ENCODE measurements at regions not wholly inside any gene's neighbourhood (a gene's known extent, or its start where the extent isn't known, plus 50 kb on each side); places are given as distances from the start of the nearest gene placed in this dataset.

DNA sequence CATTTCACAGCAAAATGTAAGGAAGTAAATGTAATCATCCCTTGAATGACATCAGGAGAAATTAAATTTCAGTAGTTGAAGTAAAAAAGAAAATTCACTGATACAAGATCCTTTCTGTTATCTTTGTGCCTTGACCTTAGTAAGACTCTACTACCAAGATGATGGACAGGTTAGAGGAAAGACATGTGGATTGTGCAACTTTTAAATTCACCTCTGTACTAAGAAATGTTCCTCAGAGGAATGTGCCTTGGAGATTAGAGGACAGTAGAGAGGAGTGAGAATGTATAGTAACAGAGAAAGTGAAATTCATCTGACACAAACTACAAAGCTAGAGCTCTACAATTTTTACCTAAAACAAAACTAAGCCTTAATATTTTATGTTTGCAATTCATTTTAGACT lies 375.3 kb downstream of the PLOD2 start:
- ChIA-PET CTCF (no interaction called here), POLR2A (no interaction called here)
- TF ChIP-seq, protein P1, sequence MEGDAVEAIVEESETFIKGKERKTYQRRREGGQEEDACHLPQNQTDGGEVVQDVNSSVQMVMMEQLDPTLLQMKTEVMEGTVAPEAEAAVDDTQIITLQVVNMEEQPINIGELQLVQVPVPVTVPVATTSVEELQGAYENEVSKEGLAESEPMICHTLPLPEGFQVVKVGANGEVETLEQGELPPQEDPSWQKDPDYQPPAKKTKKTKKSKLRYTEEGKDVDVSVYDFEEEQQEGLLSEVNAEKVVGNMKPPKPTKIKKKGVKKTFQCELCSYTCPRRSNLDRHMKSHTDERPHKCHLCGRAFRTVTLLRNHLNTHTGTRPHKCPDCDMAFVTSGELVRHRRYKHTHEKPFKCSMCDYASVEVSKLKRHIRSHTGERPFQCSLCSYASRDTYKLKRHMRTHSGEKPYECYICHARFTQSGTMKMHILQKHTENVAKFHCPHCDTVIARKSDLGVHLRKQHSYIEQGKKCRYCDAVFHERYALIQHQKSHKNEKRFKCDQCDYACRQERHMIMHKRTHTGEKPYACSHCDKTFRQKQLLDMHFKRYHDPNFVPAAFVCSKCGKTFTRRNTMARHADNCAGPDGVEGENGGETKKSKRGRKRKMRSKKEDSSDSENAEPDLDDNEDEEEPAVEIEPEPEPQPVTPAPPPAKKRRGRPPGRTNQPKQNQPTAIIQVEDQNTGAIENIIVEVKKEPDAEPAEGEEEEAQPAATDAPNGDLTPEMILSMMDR (IDR thresholded peaks at IDR 0.05; ENCODE audit: control extremely low read depth, extremely low read depth, low read depth, missing control alignments) = no peak
- DNase-seq (ENCODE audit: extremely low spot score) = no peak

- DNase-seq (ENCODE audit: extremely low spot score) = no peak
- CTCF ChIA-PET = no interaction called here
- TF ChIP-seq, protein P1 (IDR thresholded peaks at IDR 0.05; ENCODE audit: control extremely low read depth, extremely low read depth, low read depth, missing control alignments) = no peak
- POLR2A ChIA-PET = no interaction called here
These were observed 363.0 kb downstream of the PLOD2 start for GRCh38 chr3:145798007-145798406.

DNA sequence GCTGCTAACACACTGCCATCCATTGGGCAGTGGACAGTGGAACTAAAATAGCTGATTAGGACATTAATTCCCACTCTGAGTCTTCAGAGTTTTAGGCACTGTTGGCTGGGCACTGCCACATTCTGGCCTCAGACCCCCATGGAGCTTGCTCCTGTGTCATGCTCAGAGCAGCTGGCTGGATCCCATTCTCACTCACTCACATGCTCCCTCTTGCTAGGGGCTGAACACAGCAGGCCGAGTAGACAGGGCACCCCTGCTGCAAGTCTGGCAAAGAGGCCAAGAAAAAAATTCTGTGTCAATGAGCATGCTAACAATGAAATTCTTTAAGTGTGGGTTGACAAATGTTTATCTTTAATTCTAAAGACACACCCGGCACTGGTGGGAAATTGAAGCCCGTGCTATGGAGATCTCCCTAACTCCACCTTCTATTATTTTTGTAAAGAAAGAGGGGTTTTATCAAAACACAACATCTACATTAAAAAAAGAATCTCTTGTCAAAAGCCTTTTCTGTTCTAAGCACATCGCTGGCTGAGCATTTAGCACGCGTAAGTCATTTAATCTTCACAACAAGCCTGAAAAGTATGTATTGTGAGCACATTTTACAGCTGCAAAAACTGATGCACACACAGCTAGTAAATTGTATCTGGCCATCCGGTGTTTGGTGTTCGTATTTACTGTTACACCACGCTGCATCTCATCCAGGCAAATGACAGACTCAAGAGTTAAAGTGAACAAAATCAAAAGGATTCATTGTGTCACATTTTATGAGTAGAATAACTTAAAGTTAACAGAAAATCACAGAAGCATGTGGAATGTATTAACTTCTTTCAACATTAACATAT lies 362.1 kb downstream of the PLOD2 start:
- ChIA-PET POLR2A (no interaction called here), CTCF (interaction anchor here (2.0 kb wide), 1 partner anchor 24 kb away, joined by 4 read pairs; no protein-coding TSS in a partner anchor)
- TF ChIP-seq, protein P1 (IDR thresholded peaks at IDR 0.05; ENCODE audit: control extremely low read depth, extremely low read depth, low read depth, missing control alignments) = no peak
- no peak for DNase-seq (ENCODE audit: extremely low spot score)

DNA sequence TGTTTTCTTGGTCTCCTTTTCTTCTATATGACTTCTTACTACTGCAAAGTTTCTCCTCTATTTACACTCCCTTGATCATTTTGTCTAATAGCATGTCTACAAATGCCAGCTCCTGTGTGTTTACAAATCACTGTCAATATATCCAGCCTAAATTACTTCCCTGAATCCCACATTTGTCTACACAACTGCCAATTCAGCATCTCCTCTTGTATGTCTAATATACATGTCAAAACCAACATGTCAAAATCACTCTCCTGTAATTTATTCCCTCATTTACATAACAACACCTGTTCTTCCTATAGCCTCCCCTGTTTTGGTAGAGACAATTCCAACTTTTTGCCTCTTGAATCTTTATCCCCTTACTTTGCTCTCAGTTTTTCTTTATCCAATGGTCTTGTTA lies 359.3 kb downstream of the PLOD2 start:
- ChIA-PET POLR2A (no interaction called here), CTCF (interaction anchor here (0.9 kb wide), 1 partner anchor 14 kb away, joined by 3 read pairs; no protein-coding TSS in a partner anchor)
- DNase-seq (ENCODE audit: extremely low spot score) = no peak

GRCh38 chr3:145807990-145808389 lies 353.0 kb downstream of the PLOD2 start:
- DNase-seq (ENCODE audit: extremely low spot score) = no peak
- CTCF ChIA-PET = interaction anchor here (1.0 kb wide), 1 partner anchor 9 kb away, joined by 4 read pairs; no protein-coding TSS in a partner anchor
- TF ChIP-seq, protein P1 (IDR thresholded peaks at IDR 0.05; ENCODE audit: control extremely low read depth, extremely low read depth, low read depth, missing control alignments) = no peak
- POLR2A ChIA-PET = no interaction called here

More for the DNA sequence above, 359.3 kb downstream of the PLOD2 start:
- TF ChIP-seq, protein P1 (IDR thresholded peaks at IDR 0.05; ENCODE audit: control extremely low read depth, extremely low read depth, low read depth, missing control alignments) = no peak

GRCh38 chr3:145812391-145812790 lies 348.6 kb downstream of the PLOD2 start:
- no peak for DNase-seq (ENCODE audit: extremely low spot score)
- ChIA-PET CTCF (no interaction called here), POLR2A (no interaction called here)
- TF ChIP-seq, protein P1 (IDR thresholded peaks at IDR 0.05; ENCODE audit: control extremely low read depth, extremely low read depth, low read depth, missing control alignments) = no peak

All from GM10248 (cell line).